GM12874 (cell line): ENCODE measurements at regions not wholly inside any gene's neighbourhood (a gene's known extent, or its start where the extent isn't known, plus 50 kb on each side); places are given as distances from the start of the nearest gene placed in this dataset.

Experiments
- TF ChIP-seq, protein P1 (sequence below): IDR thresholded peaks from 2 replicates; pipeline ENCODE4 v1.5.1; 2011; ENCODE audit warnings: low read depth, mild to moderate bottlenecking, control low read depth, low read length, moderate library complexity; ENCODE audit not compliant: insufficient read depth

DNA sequence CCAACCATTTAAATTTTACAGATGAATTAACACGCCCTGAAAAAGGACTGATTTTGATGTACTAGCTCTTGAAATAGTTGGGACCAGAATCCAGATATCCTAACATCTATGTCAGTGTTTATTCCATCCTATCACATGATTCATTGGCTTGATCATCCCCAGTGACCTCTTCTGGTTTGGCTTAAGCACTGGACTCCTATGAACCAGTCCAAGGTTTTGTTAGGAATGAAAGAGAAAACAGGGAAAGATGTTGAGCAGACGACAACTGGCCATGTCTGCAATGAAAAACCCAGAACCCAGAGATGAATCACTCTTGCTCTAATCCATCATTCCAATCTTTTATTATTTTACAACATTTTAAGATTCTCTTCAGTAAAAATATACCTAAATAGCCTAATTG, 1080.9 kb downstream of the SORCS1 start:
- TF ChIP-seq, protein P1, sequence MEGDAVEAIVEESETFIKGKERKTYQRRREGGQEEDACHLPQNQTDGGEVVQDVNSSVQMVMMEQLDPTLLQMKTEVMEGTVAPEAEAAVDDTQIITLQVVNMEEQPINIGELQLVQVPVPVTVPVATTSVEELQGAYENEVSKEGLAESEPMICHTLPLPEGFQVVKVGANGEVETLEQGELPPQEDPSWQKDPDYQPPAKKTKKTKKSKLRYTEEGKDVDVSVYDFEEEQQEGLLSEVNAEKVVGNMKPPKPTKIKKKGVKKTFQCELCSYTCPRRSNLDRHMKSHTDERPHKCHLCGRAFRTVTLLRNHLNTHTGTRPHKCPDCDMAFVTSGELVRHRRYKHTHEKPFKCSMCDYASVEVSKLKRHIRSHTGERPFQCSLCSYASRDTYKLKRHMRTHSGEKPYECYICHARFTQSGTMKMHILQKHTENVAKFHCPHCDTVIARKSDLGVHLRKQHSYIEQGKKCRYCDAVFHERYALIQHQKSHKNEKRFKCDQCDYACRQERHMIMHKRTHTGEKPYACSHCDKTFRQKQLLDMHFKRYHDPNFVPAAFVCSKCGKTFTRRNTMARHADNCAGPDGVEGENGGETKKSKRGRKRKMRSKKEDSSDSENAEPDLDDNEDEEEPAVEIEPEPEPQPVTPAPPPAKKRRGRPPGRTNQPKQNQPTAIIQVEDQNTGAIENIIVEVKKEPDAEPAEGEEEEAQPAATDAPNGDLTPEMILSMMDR: no peak

DNA sequence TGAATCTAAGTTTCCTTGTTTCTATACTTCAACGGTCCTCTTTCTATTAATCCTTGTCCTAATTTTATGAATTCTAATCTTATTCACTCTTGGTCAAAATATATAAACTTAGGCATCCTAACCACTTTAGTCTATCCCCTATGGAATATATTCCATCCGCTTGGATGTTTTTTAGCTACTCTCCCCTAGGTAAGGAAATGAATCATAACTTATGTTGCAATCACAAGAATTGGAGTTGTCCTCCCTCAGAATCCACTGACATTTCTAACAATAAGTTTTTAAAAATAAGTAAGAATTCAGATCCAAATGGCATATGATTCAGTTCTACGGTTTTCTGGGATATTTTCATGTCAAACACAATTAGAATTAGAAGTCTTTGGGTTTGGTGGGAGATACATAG, 1081.6 kb downstream of the SORCS1 start:
- TF ChIP-seq, protein P1: no peak

DNA sequence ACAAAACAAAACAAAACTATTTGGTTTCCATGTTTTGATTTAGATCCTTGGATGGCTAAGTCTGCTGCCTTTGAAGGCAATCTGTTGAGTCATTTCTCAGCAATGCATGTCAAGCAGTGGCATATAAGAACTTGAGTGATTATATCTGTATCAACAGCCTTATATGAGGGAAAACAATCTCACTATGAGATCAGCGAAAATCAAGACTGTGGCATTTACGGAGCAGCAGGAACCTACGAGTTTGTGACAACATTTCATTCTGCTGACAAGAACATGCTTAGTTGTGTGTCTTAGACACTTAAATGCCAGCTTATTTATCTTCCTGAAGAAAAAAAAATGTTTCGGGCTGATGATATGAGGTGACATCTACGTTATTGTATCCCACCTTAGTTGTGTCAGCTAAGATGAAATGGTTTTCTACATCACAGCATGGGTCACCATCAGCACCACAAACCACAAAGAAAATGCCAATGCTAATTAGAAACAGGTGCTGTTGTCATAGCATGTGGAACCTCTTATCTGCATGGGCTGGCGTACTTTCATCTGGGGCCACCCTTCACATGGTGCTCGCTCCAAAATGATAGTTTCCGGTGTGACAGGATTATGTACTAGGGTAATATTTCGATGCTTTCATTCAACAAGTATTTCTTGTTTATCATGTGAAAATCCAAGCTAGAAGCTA, 1085.5 kb downstream of the SORCS1 start:
- TF ChIP-seq, protein P1: no peak

DNA sequence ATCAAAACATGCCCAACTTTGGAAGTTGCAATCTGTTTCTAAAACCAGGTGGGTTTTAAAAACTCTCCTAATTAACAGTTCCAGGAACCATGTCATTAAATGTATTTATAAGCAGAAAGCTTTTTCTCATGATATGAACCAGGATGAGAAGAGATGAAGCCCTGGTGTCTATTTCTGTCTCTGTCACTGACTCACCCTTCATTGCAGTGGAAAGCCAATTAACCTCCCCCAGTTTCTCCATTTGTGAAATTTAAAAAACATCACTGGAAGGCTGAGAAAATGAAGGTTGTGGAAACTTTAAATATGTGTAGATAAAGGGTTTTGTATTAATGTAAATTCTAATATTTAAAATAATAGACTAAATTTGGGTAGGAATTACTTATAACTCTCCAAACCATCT, 1088.0 kb downstream of the SORCS1 start:
- TF ChIP-seq, protein P1: no peak

DNA sequence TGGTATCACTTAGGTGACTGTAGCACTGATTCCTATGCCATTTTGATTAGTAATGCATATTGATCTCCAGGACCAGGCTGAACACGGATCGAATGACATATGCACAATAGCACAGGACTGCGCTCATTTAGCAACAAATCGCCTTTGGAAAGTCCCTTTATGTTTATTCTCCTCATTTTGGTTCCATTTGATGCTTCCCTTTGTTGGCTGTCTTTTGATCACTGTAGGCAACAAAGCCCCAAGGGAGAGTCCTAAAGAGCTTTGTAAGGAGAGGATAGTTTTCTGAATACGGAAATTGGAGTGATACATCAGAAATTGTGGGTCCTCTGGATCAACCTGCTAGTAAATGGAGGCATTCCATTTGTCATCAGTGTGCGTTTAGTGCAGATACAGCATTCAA, 1111.4 kb downstream of the SORCS1 start:
- TF ChIP-seq, protein P1: no peak

DNA sequence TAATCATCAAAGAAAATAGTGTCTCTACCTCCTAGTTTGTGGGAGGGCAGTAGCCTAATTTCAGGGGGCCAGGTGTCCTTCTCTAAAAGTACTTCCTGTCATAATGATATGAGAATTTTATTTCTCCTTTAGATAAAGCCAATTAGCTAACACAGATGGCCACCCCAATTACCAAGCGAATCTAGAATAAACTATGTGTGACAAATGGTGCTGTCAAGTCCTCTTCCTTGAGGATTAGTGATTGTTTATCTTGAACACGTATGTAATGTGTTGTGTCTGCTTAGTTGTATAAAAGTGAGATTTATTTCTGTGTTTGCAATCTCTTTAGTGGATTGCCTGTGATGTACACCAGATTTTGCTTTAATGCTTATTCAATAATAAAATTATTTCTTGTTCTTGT, 1120.0 kb downstream of the SORCS1 start:
- TF ChIP-seq, protein P1: no peak

DNA sequence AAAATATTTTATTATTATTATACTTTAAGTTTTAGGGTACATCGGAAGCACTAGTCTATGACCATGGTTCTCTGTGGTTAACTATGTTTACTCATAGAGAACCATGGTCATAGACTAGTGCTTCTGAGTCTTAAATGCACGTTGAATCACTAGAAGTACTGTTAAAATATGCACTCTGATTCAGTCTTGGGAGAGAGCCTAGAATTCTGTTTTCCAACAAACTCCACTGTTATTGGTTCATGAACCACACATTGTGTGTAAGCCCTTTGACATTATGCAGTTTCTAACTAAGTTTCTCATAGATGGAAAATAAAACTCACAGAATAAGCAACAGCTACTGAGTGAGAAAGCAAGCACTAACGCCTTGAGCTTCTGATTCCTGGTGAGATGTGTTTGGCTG, 1120.6 kb downstream of the SORCS1 start:
- TF ChIP-seq, protein P1: no peak
